SJCRH30 (cell line): ENCODE measurements at regions not wholly inside any gene's neighbourhood (a gene's known extent, or its start where the extent isn't known, plus 50 kb on each side); places are given as distances from the start of the nearest gene placed in this dataset.
"Not testable (repeated sequence)": the region's sequence is repeated elsewhere in the genome, so short reads cannot be mapped to it uniquely, and the experiment has no call there.

Experiments used
- DNase-seq, 2 experiments: peaks; one replicate each; pipeline ENCODE4 v3.0.0-alpha.2; 2015 to 2020
- H3K27ac ChIP-seq: fragments of 250-450 bp; sonication (Bioruptor Pico); 2 replicates; pipeline ENCODE4 v1.5.1; 2020; ENCODE audit warnings: mild to moderate bottlenecking, moderate library complexity
- H3K27me3 ChIP-seq: fragments of 250-450 bp; sonication (Bioruptor Pico); 2 replicates; pipeline ENCODE4 v1.5.1; 2020; ENCODE audit warnings: mild to moderate bottlenecking, moderate library complexity
- H3K36me3 ChIP-seq: fragments of 250-450 bp; sonication (Bioruptor Pico); 2 replicates; pipeline ENCODE4 v1.5.1; 2020; ENCODE audit warnings: mild to moderate bottlenecking, moderate library complexity
- H3K4me1 ChIP-seq: fragments of 250-450 bp; sonication (Bioruptor Pico); 2 replicates; pipeline ENCODE4 v1.5.1; 2020; ENCODE audit warnings: mild to moderate bottlenecking, moderate library complexity
- H3K4me3 ChIP-seq: fragments of 250-450 bp; sonication (Bioruptor Pico); 2 replicates; pipeline ENCODE4 v1.5.1; 2020; ENCODE audit warnings: mild to moderate bottlenecking, moderate library complexity
- H3K9me3 ChIP-seq: fragments of 250-450 bp; sonication (Bioruptor Pico); replicated peaks from 2 replicates; pipeline ENCODE4 v1.5.1; 2020; ENCODE audit warnings: mild to moderate bottlenecking, moderate library complexity

DNA sequence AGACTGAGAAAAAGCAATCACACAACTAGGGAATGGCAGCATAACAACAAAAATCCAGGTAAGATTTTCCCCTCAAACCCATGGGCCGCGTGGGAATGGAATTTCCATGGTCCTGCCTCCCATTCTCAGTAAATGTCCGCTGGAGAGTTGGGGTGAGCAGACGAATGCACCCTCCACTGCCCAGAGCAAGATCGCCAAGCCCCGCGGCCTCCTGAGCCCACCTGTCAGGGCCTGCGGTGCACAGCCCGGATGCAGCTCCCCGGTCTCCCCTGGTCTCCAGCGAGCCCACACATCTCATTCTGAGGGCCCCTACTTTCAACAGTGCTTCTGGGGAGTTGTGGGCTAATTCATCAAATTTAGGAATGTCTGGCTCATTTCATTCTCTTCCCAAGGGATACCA is 327.4 kb upstream of the HS6ST1 start:
- no peaks in the 10 kb centered on the region for H3K9me3 ChIP-seq
- no peak overlapping the region for H3K27ac ChIP-seq
- H3K27me3 ChIP-seq: no peaks in the 10 kb centered on the region
- H3K4me3 ChIP-seq: no peak overlapping the region
- no peak for DNase-seq
- no peaks in the 10 kb centered on the region for H3K36me3 ChIP-seq
- no peaks in the 10 kb centered on the region for H3K4me1 ChIP-seq

DNA sequence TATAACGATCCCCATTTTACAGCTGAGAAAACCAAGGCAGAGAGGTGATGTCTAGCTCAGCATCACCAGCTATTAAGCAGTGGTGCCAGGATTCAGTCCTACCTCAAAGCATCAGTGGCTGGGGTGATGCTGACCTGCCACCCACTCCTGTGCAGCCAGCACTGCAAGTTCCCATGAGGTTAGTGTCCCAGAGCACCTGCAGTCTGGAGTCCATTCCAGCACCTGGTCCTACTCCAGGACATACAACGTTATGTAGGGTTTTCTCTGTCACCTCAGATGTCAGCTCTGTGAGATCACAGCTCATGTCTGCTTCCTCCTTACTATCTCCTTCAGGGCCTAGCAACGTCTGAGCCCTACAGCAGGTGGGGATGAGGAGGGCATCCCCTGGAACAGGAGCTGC is 328.0 kb upstream of the HS6ST1 start:
- no peaks in the 10 kb centered on the region for H3K27me3 ChIP-seq
- H3K4me1 ChIP-seq: no peaks in the 10 kb centered on the region
- DNase-seq: no peak
- no peak overlapping the region for H3K27ac ChIP-seq
- H3K36me3 ChIP-seq: no peaks in the 10 kb centered on the region
- H3K9me3 ChIP-seq: no peaks in the 10 kb centered on the region
- H3K4me3 ChIP-seq: no peak overlapping the region

DNA sequence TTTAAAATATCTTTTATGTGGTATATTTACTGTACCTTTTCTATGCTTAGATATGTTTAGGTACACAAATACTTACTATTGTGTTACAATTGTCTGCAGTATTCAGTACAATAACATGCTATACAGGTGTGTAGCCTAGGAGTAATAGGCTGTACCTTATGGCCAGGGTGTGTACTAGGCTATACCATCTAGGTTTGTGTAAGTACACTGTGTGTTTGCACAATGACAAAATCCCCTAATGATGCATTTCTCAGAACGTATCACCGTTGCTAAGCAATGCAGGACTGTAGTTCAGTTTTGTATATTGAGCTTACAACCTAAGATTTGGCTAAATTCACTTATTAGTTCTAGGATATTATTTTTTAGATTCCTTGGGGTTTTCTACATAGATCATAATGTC is 332.3 kb upstream of the HS6ST1 start:
- H3K9me3 ChIP-seq: no peaks in the 10 kb centered on the region
- H3K36me3 ChIP-seq: no peaks in the 10 kb centered on the region
- H3K27ac ChIP-seq: no peak overlapping the region
- no peak overlapping the region for H3K4me3 ChIP-seq
- no peak for DNase-seq
- H3K4me1 ChIP-seq: no peaks in the 10 kb centered on the region
- no peaks in the 10 kb centered on the region for H3K27me3 ChIP-seq

DNA sequence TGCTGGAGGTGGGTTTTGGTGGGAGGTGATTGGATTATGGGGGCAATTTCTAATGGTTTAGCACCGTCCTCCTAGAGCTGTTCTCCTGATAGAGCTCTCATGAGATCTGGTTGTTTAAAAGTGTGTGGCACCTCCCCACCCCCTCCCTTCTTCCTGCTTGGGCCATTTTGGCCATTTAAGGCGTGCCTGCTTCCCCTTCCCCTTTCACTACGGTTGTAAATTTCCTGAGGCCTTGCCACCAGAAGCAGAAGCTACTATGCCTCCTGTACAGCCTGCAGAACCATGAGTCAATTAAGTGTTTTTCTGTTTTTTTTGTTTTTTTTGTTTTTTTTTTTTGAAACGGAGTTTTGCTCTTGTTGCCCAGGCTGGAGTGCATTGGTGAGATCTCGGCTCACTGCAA is 335.7 kb upstream of the HS6ST1 start:
- DNase-seq: no peak
- no peak overlapping the region for H3K27ac ChIP-seq
- H3K27me3 ChIP-seq: no peaks in the 10 kb centered on the region
- no peaks in the 10 kb centered on the region for H3K4me1 ChIP-seq
- H3K4me3 ChIP-seq: no peak overlapping the region
- H3K9me3 ChIP-seq: no peaks in the 10 kb centered on the region
- no peaks in the 10 kb centered on the region for H3K36me3 ChIP-seq

DNA sequence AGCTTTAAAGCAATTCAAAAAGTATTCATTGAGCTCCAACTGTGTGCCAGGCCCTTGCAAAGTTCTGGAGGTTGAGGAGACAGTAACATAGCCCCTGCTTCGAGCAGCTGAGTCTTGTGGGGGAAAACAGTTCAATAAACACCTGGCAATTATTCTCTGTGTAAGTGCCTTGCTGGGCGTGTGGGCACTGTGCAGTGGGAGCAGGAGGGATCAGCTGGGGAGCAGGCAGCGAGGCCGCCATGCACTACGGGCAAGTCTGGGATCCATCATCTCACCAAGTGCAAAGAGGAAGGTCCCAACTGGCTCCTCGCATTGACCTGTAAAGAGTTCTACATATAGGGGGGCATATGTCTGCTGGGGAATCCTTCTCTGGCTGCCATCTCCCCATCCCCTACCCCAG is 342.2 kb upstream of the HS6ST1 start:
- Histone ChIP-seq H3K9me3 (no peaks in the 10 kb centered on the region), H3K27me3 (no peaks in the 10 kb centered on the region), H3K27ac (no peak overlapping the region), H3K36me3 (no peaks in the 10 kb centered on the region), H3K4me3 (no peak overlapping the region), H3K4me1 (no peaks in the 10 kb centered on the region)
- DNase-seq: no peak

DNA sequence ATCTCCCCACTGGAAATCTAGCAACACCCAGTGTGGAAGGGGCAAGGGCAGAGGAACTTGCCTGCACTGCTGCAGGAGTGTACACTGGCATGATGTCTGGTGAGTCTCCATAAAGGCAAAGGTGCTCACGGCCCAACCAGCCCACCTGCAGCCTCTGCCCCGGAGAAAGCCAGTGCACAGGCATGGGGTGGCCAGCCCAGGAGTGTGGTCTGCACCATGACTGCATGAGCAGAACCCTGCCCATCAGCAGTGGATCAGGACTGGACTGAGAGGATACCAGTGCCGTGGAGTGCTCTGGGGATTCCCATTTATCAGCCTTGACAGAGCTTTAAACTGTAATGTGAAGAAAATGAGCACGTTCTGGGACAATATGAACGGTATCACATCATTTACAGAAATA is 342.6 kb upstream of the HS6ST1 start:
- DNase-seq: no peak
- no peak overlapping the region for H3K4me3 ChIP-seq
- no peaks in the 10 kb centered on the region for H3K36me3 ChIP-seq
- H3K9me3 ChIP-seq: no peaks in the 10 kb centered on the region
- no peaks in the 10 kb centered on the region for H3K4me1 ChIP-seq
- H3K27ac ChIP-seq: no peak overlapping the region
- no peaks in the 10 kb centered on the region for H3K27me3 ChIP-seq

DNA sequence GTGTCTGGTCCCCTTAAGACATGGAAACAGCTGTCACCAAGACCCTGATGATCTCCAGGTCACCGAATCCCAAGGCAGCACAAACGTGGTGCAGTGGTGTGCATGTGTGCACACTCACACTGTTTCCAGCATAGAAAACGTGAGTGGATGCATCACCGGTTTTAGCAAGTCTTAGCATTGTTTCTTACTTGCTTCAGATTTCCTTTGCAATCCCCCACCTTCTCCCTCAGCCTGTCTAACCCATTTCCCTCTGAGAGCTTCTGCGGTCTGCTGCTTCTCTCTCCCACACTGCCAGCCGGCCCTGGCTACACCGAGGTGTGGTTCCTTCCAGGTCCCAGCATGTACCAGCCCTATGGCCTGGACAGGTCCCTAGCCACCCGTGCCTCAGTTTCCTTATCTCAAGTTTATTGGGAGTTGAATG is 343.4 kb upstream of the HS6ST1 start:
- Histone ChIP-seq H3K4me3 (no peak overlapping the region), H3K27ac (no peak overlapping the region), H3K36me3 (no peaks in the 10 kb centered on the region), H3K9me3 (no peaks in the 10 kb centered on the region), H3K4me1 (no peaks in the 10 kb centered on the region), H3K27me3 (no peaks in the 10 kb centered on the region)
- no peak for DNase-seq

DNA sequence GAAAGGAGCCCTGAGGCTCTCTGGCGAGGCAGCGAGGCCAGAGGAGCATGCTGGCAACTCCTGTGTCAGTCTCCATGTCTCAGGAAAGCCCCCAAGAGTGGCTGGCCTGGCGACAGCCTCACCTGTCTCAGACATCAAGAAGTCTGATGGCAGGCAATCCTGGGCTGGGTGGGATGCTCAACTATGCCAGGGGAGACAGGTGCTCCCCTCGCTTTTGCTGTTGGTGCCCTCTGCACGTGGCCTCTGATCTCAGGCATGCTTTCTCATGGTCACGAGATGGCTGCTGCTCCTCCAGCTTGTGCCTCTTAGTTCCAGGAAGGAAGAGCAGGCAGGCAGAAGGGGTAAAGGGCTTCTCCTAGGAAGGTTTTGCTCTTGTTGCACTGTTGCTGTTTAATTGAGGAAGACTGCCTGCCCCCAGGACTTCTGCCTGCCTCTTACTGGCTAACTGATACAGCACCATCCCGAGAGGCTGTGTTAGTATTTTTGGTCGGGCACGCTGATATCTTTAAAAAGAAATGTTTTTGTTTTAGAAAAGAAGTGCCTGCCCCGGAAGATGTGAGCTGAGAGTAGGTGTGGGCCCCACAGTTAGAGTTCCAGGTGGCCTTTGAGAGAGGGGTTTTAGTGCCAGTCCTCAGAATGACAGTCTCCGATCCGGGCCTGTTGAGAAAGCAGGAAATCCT is 344.8 kb upstream of the HS6ST1 start:
- no peak overlapping the region for H3K27ac ChIP-seq
- no peak overlapping the region for H3K4me3 ChIP-seq
- no peak for DNase-seq
- no peaks in the 10 kb centered on the region for H3K27me3 ChIP-seq
- H3K9me3 ChIP-seq: no peaks in the 10 kb centered on the region
- H3K4me1 ChIP-seq: no peaks in the 10 kb centered on the region
- H3K36me3 ChIP-seq: no peaks in the 10 kb centered on the region

DNA sequence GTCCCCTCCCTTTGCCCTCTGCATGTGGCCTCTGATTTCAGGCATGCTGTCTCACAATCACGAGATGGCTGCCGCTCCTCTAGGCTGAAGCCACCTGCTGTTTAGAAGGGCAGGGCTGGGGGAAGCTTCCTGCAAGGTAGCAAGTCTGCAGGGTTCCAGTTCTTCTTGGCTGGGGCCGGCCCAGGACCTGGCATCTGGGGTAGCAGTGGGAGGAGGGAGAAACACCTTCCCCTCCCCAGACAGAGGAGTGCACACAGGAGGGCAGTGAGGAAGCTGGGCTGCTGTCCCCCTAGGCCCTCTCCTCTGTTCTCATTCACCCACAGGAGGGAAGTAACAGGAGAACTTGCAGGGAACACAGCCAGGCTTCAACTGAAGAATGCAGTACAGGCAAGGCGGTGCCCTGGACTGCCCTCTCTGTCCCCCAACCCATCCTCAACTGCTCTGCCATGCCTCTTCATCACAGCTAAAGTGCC is 345.9 kb upstream of the HS6ST1 start:
- H3K9me3 ChIP-seq: no peaks in the 10 kb centered on the region
- DNase-seq: no peak

DNA sequence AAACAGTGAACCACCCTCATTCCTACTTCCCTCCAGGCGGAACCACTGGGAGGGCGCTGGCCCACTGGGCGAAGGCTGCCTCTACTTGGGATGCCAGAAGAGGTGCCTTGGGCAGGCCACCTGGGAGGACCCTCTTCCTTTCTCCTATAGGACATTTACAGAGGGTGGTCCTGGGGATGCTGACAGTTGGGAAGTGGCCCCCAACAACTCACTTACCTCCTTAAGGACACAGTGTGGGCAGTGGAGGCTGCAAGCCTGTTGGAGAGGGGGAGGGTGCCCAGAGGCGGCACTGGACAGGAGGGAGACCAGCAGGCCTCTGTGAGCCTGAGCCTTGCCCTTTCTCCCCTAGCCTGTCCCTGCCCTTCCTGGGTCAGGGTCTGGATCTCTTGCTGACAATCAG is 346.4 kb upstream of the HS6ST1 start:
- Histone ChIP-seq H3K4me1 (no peaks in the 10 kb centered on the region), H3K36me3 (no peaks in the 10 kb centered on the region), H3K9me3 (no peaks in the 10 kb centered on the region), H3K27ac (no peak overlapping the region), H3K27me3 (no peaks in the 10 kb centered on the region), H3K4me3 (no peak overlapping the region)
- DNase-seq: no peak

More for the DNA sequence above, 345.9 kb upstream of the HS6ST1 start:
- Histone ChIP-seq H3K27ac (no peak overlapping the region), H3K36me3 (no peaks in the 10 kb centered on the region), H3K4me1 (no peaks in the 10 kb centered on the region), H3K27me3 (no peaks in the 10 kb centered on the region), H3K4me3 (no peak overlapping the region)

DNA sequence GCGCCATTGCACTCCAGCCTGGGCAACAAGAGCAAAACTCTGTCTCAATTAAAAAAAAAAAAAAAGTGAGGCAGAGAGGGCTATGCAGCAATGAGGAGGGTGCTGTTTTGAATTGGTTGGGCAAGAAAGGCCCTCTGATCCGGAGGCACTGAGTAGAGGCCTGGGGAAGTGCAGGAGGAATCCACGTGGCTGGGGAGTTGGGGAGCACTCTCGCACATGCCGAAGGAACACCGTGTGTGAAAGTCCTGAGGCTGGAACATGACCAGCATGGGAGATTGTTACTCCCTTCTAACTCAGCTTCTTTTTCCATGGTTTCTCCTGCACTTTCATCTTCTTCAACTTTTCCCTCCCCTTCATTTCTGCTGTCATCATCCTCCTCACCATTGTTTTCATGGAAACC is 347.9 kb upstream of the HS6ST1 start:
- no peaks in the 10 kb centered on the region for H3K36me3 ChIP-seq
- H3K27me3 ChIP-seq: no peaks in the 10 kb centered on the region
- no peaks in the 10 kb centered on the region for H3K4me1 ChIP-seq
- no peak overlapping the region for H3K27ac ChIP-seq
- H3K9me3 ChIP-seq: no peaks in the 10 kb centered on the region
- no peak for DNase-seq
- H3K4me3 ChIP-seq: no peak overlapping the region

DNA sequence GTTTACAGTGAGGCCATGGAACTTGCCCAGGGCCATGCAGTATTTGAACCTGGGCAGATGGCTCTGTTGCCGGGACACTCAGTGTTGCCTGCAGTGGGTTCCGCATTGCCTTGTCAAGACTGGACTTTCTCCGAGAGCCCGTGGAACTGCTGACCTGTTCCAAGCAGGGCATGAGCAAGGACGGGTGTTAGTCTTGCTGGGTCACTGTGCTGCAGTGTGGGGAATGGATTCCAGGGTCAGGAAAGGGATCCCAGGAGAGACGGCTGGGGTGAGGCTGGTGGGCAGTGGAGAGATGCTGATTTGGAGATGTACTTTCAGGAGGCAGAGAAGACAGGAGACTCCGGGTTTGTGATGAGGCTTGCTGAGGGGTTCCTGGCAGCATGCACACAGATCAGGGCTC is 348.7 kb upstream of the HS6ST1 start:
- H3K27me3 ChIP-seq: no peaks in the 10 kb centered on the region
- H3K4me1 ChIP-seq: no peaks in the 10 kb centered on the region
- no peaks in the 10 kb centered on the region for H3K36me3 ChIP-seq
- no peak overlapping the region for H3K4me3 ChIP-seq
- no peak overlapping the region for H3K27ac ChIP-seq
- no peaks in the 10 kb centered on the region for H3K9me3 ChIP-seq
- DNase-seq: no peak

DNA sequence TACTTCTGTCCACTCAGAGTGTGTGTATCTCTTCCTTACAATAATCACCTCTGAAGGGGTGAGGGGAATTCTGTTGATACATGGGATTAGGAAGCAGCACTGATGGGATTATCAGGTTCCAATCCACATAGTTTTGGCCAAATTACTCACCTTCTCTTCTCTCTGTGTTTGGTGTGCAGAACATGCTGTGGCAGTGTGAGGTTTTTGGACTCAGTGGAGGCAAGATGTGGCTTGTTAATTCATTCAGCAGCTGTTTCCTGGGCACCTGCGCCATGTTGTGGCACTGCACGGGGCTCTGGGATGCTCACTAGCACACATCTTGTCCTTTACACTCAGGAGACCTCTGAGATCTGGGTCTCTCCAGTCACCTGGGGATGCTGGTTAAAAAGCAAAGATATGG is 350.3 kb upstream of the HS6ST1 start:
- Histone ChIP-seq H3K4me1 (no peaks in the 10 kb centered on the region), H3K4me3 (no peak overlapping the region), H3K9me3 (no peaks in the 10 kb centered on the region), H3K36me3 (no peaks in the 10 kb centered on the region), H3K27me3 (no peaks in the 10 kb centered on the region), H3K27ac (no peak overlapping the region)
- DNase-seq: no peak

DNA sequence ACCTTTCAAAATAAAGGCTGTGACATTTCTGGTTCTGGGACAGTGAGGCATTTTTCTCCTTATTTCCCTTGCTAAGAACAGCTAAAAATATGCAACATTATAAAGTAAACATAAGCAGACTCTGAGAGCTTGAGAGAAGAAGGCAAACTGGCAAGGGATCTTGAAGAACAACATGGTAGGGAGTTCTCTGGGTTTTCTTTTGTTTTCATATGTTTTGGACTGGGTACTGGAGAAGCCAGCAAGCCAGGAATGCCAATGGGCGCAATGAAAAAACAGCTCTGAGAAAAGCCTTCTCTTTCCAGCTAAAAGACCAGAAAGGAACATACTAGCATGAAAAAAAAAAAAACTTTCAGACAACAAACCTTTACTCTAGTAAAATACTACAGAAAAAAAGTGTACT is 351.4 kb upstream of the HS6ST1 start:
- Histone ChIP-seq H3K4me1 (no peaks in the 10 kb centered on the region), H3K27me3 (no peaks in the 10 kb centered on the region), H3K9me3 (no peaks in the 10 kb centered on the region), H3K36me3 (no peaks in the 10 kb centered on the region), H3K4me3 (no peak overlapping the region), H3K27ac (no peak overlapping the region)
- DNase-seq: no peak

DNA sequence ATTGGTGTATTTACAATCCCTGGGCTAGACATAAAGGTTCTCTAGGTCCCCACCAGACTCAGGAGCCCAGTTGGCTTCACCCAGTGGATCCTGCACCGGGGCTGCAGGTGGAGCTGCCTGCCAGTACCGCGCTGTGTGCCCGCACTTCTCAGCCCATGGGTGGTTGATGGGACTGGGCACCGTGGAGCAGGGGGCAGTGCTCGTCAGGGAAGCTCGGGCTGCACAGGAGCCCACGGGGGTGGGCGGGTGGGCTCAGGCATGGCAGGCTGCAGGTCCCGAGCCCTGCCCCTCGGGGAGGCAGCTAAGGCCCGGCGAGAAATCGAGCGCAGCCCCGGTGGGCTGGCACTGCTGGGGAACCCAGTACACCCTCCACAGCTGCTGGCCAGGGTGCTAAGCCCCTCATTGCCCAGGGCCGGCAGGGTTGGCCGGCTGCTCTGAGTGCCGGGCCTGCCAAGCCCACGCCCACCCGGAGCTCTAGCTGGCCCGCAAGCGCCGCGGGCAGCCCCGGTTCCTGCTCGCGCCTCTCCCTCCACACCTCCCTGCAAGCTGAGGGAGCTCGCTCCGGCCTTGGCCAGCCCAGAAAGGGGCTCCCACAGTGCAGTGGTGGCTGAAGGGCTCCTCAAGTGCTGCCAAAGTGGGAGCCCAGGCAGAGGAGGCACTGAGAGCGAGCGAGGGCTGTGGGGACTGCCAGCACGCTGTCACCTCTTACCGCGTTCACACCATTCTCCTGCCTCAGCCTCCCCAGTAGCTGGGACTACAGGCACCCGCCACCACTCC is 353.5 kb upstream of the HS6ST1 start:
- H3K36me3 ChIP-seq, H3K4me1 ChIP-seq, H3K9me3 ChIP-seq, H3K4me3 ChIP-seq, DNase-seq, H3K27me3 ChIP-seq, H3K27ac ChIP-seq: not testable (repeated sequence)

DNA sequence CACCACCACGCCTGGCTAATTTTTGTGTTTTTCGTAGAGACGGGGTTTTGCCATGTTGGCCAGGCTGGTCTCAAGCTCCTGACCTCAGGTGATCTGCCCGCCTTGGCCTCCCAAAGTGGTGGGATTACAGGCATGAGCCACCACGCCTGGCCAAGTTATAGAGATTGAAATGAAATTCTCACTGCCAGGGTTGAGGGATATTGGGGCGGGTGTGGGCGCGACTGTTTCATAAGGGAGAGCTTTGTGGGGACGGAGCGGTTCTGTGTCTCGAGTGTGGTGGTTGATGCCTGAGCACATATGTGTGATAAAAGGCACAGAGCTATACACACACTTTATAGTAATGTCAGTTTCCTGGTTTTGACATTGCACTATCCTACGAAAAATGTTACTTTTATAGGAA is 361.0 kb upstream of the HS6ST1 start:
- DNase-seq, H3K4me3 ChIP-seq, H3K4me1 ChIP-seq, H3K9me3 ChIP-seq, H3K36me3 ChIP-seq, H3K27me3 ChIP-seq, H3K27ac ChIP-seq: not testable (repeated sequence)
